HepG2 (cell line): ENCODE measurements at regions not wholly inside any gene's neighbourhood (a gene's known extent, or its start where the extent isn't known, plus 50 kb on each side); places are given as distances from the start of the nearest gene placed in this dataset.

Source experiments
- ATAC-seq: fragments of 200-7000 bp; cut with Tn5 transposase; 3 replicates; pipeline ENCODE4 v1.9.1; 2020; ENCODE audit warnings: mild to moderate bottlenecking, moderate library complexity
- BruUV-seq: library from RNA; stranded (reverse); fragments of 400-500 nt; replicated peaks from 2 replicates; lab custom pipeline; 2021; lab: Mats Ljungman, UMichigan
- CTCF ChIA-PET: fragments of 300-600 bp; formaldehyde crosslinking; extraction: SDS; loops from one replicate; lab custom pipeline; 2021; ENCODE audit warnings: low total read pairs, inconsistent platforms, low intra/inter-chr PET ratio; lab: Yijun Ruan, JAX
- POLR2A ChIA-PET: fragments of 350-600 bp; sonication (Branson Sonifier 250); formaldehyde crosslinking; loops from one replicate; lab custom pipeline; 2020; ENCODE audit warnings: antibody characterized with exemption, inconsistent platforms; lab: Yijun Ruan, JAX
- DNase-seq: peaks from one replicate; pipeline ENCODE4 v3.0.0-alpha.2; 2015; ENCODE audit warnings: low spot score
- FAIRE-seq: peaks from 3 replicates; lab custom pipeline; 2011; peaks lifted over from hg19 to GRCh38; lab: Jason Lieb, UNC
- H2AFZ ChIP-seq: one replicate; pipeline ENCODE4 v1.6.1; 2011; ENCODE audit warnings: low read length, inconsistent platforms
- H3K27ac ChIP-seq: fragments of 300-600 bp; 3 replicates; pipeline ENCODE4 v1.8.0; 2011; ENCODE audit warnings: mixed run types, mild to moderate bottlenecking, mixed read lengths, low read length, inconsistent platforms; ENCODE audit not compliant: insufficient read depth; ENCODE audit errors: extremely low read length
- H3K27me3 ChIP-seq, 2 experiments: fragments of 200-600 bp in 1 of 2; 2 replicates in 1 of 2; 3 replicates in 1 of 2; pipeline versions ENCODE4 v1.6.0 to v1.8.0; 2011; ENCODE audit warnings: low read length in 2 of 2, mild to moderate bottlenecking in 2 of 2, moderate library complexity in 2 of 2, inconsistent platforms in 1 of 2; ENCODE audit not compliant: insufficient read depth in 2 of 2, control insufficient read depth in 1 of 2
- H3K36me3 ChIP-seq, 2 experiments: fragments of 200-600 bp in 1 of 2; replicated peaks in 1 of 2; 2 replicates in 1 of 2; 3 replicates in 1 of 2; pipeline versions ENCODE4 v1.5.1 to v1.8.0; 2011; ENCODE audit warnings: low read length in 2 of 2, inconsistent platforms in 1 of 2; ENCODE audit not compliant: insufficient read depth in 2 of 2, control insufficient read depth in 1 of 2
- H3K4me1 ChIP-seq: 2 replicates; pipeline ENCODE4 v1.5.1; 2012; ENCODE audit warnings: low read length, inconsistent platforms; ENCODE audit not compliant: insufficient read depth
- H3K4me2 ChIP-seq: 2 replicates; pipeline ENCODE4 v1.6.0; 2011; ENCODE audit warnings: low read depth, low read length, inconsistent platforms
- H3K4me3 ChIP-seq, 3 experiments: fragments of 200-600 bp in 1 of 3; sonication (generic), shearing (Covaris generic) in 1 of 3; replicated peaks in 1 of 3; 2 replicates each; pipeline ENCODE4 v1.5.1; 2011 to 2016; ENCODE audit warnings: low read length in 3 of 3, inconsistent platforms in 2 of 3, low read depth in 2 of 3, mild to moderate bottlenecking in 2 of 3, control low read depth in 1 of 3, mixed read lengths in 1 of 3; ENCODE audit not compliant: insufficient read depth in 1 of 3
- H3K79me2 ChIP-seq: one replicate; pipeline ENCODE4 v1.6.1; 2011; ENCODE audit warnings: low read length, inconsistent platforms; ENCODE audit not compliant: insufficient read depth
- H3K9ac ChIP-seq: 2 replicates; pipeline ENCODE4 v1.6.0; 2011; ENCODE audit warnings: mild to moderate bottlenecking, low read depth, low read length, inconsistent platforms; ENCODE audit not compliant: insufficient read depth
- H3K9me3 ChIP-seq: 2 replicates; pipeline ENCODE4 v1.5.1; 2012; ENCODE audit warnings: mild to moderate bottlenecking, low read length
- H4K20me1 ChIP-seq: 2 replicates; pipeline ENCODE4 v1.6.0; 2011; ENCODE audit warnings: inconsistent platforms, mild to moderate bottlenecking, low read length, moderate library complexity; ENCODE audit not compliant: insufficient read depth
- ATRX ChIP-seq: sonication (generic); formaldehyde crosslinking; IDR thresholded peaks from 2 replicates; pipeline ENCODE4 v1.4.0; 2020; ENCODE audit warnings: missing genetic modification reagents, borderline replicate concordance
- BORCS8-MEF2B ChIP-seq: sonication (generic); formaldehyde crosslinking; IDR thresholded peaks from 2 replicates; pipeline ENCODE4 v1.8.0; 2022; ENCODE audit warnings: mild to moderate bottlenecking, missing genetic modification reagents
- MTA1 ChIP-seq: sonication (generic); formaldehyde crosslinking; IDR thresholded peaks from 2 replicates; pipeline ENCODE4 v1.4.0; 2020; ENCODE audit warnings: missing genetic modification reagents, mild to moderate bottlenecking, borderline replicate concordance
- RARA ChIP-seq: IDR thresholded peaks from 2 replicates; pipeline ENCODE4 v1.6.1; 2016; ENCODE audit warnings: missing genetic modification reagents, missing compliant biosample characterization
- SRSF1 ChIP-seq: fragments of 200-400 bp; formaldehyde crosslinking; optimal IDR thresholded peaks from 2 replicates; pipeline ENCODE3; 2017; ENCODE audit warnings: mild to moderate bottlenecking, low read depth, low read length, moderate library complexity
- ZBTB7B ChIP-seq: sonication (generic); formaldehyde crosslinking; IDR thresholded peaks from 2 replicates; pipeline ENCODE4 v1.4.0; 2020; ENCODE audit warnings: missing genetic modification reagents
- ZNF34 ChIP-seq: sonication (generic); formaldehyde crosslinking; IDR thresholded peaks from 2 replicates; pipeline ENCODE4 v1.4.0; 2020; ENCODE audit warnings: mild to moderate bottlenecking, missing genetic modification reagents, borderline replicate concordance
- ZNF543 ChIP-seq: sonication (generic); formaldehyde crosslinking; IDR thresholded peaks from 2 replicates; pipeline ENCODE4 v1.4.0; 2020; ENCODE audit warnings: mild to moderate bottlenecking, missing genetic modification reagents
- ZNF619 ChIP-seq: sonication (generic); formaldehyde crosslinking; IDR thresholded peaks from 2 replicates; pipeline ENCODE4 v1.4.0; 2020; ENCODE audit warnings: mild to moderate bottlenecking, missing genetic modification reagents
- in situ Hi-C: cut with HindIII; loops from 2 replicates; pipeline ENCODE4 v1.10.0; 2017; ENCODE audit warnings: low pct_unique_long_range_greater_than_20kb; ENCODE audit not compliant: extremely low pct_ligation_motif_present
- intact Hi-C: fragments of 100-400 bp; cut with micrococcal nuclease; formaldehyde crosslinking; loops from one replicate; pipeline ENCODE4 v1.10.0; 2022; ENCODE audit not compliant: unreplicated experiment
- TF ChIP-seq, protein P1 (sequence below): sonication (generic); formaldehyde crosslinking; IDR thresholded peaks from 2 replicates; pipeline ENCODE4 v1.4.0; 2020; ENCODE audit warnings: low read depth, missing genetic modification reagents
- TF ChIP-seq, protein P2 (sequence below): sonication (generic); formaldehyde crosslinking; IDR thresholded peaks from 2 replicates; pipeline ENCODE4 v1.8.0; 2022; ENCODE audit warnings: missing genetic modification reagents, low read depth, mild to moderate bottlenecking, borderline replicate concordance
- TF ChIP-seq, protein P3 (sequence below): sonication (generic); formaldehyde crosslinking; IDR thresholded peaks from 2 replicates; pipeline ENCODE4 v1.4.0; 2020; ENCODE audit warnings: missing genetic modification reagents; ENCODE audit errors: not compliant biosample characterization
- TF ChIP-seq, protein P4 (sequence below): IDR thresholded peaks from 2 replicates; pipeline ENCODE4 v1.6.1; 2018; ENCODE audit warnings: missing genetic modification reagents, mild to moderate bottlenecking, missing compliant biosample characterization
- TF ChIP-seq, protein P5 (sequence below): sonication (generic); formaldehyde crosslinking; IDR thresholded peaks from 2 replicates; pipeline ENCODE4 v1.5.0; 2020; ENCODE audit warnings: mild to moderate bottlenecking, missing genetic modification reagents, moderate library complexity

DNA sequence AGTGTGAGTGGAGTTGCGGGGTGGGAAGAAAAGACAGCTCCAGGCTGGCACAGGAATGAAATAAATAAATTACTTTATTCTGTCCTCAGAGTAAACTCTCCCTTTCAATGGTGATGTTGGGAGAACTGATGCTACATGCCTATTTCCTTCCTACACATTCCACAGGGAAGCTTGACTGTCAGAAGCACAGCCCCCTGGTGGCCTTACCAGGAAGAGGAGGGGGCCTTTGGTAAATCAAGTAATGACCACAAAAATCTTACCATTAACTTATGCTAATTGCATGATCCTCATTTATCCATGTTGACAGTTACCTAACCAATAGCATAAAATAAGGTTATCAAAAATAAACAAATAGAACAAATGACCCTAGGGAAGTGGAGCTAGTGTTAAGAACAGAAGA is 605.0 kb upstream of the PKN2 start (continued):
- TF ChIP-seq, protein P1, sequence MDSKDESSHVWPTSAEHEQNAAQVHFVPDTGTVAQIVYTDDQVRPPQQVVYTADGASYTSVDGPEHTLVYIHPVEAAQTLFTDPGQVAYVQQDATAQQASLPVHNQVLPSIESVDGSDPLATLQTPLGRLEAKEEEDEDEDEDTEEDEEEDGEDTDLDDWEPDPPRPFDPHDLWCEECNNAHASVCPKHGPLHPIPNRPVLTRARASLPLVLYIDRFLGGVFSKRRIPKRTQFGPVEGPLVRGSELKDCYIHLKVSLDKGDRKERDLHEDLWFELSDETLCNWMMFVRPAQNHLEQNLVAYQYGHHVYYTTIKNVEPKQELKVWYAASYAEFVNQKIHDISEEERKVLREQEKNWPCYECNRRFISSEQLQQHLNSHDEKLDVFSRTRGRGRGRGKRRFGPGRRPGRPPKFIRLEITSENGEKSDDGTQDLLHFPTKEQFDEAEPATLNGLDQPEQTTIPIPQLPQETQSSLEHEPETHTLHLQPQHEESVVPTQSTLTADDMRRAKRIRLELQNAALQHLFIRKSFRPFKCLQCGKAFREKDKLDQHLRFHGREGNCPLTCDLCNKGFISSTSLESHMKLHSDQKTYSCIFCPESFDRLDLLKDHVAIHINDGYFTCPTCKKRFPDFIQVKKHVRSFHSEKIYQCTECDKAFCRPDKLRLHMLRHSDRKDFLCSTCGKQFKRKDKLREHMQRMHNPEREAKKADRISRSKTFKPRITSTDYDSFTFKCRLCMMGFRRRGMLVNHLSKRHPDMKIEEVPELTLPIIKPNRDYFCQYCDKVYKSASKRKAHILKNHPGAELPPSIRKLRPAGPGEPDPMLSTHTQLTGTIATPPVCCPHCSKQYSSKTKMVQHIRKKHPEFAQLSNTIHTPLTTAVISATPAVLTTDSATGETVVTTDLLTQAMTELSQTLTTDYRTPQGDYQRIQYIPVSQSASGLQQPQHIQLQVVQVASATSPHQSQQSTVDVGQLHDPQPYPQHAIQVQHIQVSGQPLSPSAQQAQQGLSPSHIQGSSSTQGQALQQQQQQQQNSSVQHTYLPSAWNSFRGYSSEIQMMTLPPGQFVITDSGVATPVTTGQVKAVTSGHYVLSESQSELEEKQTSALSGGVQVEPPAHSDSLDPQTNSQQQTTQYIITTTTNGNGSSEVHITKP (CRISPR knock-in tag) = no peak
- TF ChIP-seq ZNF34 (CRISPR knock-in tag) (no peak), ATRX (CRISPR knock-in tag) (no peak)

DNA sequence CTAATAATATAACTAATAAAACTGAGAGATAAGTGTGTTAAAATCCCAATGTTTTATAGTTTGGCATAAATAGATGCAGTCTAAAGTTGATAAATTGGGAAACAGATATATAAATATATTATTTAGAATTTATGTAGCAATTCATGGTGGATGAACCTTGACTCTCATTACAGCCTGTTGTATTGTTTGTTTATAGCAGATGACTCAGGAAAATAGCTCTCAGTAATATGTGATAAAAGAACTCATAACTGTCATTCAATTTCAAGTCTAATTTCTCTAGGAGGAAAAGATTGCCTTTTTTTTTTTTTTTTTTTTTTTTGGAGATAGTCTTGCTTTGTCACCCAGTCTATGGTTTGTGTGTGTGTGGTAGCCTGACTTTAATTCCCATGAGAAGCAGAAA is 603.2 kb upstream of the PKN2 start:
- CTCF ChIA-PET = no interaction called here
- no peaks in the 10 kb centered on the region for H3K9me3 ChIP-seq
- TF ChIP-seq ZNF619 (CRISPR knock-in tag) (no peak), ZNF543 (CRISPR knock-in tag) (no peak), SRSF1 (no peak), RARA (CRISPR knock-in tag) (no peak), BORCS8-MEF2B (CRISPR knock-in tag) (no peak), MTA1 (no peak), ZBTB7B (CRISPR knock-in tag) (no peak)
- TF ChIP-seq, protein P2, sequence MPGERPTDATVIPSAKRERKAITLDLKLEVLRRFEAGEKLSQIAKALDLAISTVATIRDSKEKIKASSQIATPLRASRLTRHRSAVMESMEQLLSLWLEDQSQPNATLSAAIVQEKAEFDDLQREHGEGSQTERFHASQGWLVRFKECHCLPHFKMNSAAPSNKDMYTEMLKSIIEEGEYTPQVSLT (CRISPR knock-in tag) = no peak
- TF ChIP-seq, protein P3, sequence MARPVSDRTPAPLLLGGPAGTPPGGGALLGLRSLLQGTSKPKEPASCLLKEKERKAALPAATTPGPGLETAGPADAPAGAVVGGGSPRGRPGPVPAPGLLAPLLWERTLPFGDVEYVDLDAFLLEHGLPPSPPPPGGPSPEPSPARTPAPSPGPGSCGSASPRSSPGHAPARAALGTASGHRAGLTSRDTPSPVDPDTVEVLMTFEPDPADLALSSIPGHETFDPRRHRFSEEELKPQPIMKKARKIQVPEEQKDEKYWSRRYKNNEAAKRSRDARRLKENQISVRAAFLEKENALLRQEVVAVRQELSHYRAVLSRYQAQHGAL (CRISPR knock-in tag) = no peak
- TF ChIP-seq, protein P4, sequence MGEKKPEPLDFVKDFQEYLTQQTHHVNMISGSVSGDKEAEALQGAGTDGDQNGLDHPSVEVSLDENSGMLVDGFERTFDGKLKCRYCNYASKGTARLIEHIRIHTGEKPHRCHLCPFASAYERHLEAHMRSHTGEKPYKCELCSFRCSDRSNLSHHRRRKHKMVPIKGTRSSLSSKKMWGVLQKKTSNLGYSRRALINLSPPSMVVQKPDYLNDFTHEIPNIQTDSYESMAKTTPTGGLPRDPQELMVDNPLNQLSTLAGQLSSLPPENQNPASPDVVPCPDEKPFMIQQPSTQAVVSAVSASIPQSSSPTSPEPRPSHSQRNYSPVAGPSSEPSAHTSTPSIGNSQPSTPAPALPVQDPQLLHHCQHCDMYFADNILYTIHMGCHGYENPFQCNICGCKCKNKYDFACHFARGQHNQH (CRISPR knock-in tag) = no peak
- TF ChIP-seq, protein P5, sequence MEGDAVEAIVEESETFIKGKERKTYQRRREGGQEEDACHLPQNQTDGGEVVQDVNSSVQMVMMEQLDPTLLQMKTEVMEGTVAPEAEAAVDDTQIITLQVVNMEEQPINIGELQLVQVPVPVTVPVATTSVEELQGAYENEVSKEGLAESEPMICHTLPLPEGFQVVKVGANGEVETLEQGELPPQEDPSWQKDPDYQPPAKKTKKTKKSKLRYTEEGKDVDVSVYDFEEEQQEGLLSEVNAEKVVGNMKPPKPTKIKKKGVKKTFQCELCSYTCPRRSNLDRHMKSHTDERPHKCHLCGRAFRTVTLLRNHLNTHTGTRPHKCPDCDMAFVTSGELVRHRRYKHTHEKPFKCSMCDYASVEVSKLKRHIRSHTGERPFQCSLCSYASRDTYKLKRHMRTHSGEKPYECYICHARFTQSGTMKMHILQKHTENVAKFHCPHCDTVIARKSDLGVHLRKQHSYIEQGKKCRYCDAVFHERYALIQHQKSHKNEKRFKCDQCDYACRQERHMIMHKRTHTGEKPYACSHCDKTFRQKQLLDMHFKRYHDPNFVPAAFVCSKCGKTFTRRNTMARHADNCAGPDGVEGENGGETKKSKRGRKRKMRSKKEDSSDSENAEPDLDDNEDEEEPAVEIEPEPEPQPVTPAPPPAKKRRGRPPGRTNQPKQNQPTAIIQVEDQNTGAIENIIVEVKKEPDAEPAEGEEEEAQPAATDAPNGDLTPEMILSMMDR (CRISPR knock-in tag) = no peak
- TF ChIP-seq, all 625 proteins: peak for 0
- intact Hi-C loops = no loop called here
- no peaks in the 10 kb centered on the region; a peak in 1 of 5 replicates for H3K27me3 ChIP-seq
- no peak overlapping the region for H2AFZ ChIP-seq
- ATAC-seq (no peak), FAIRE-seq (no peak), DNase-seq (no peak)
- no TSS peak for BruUV-seq
- H3K4me2 ChIP-seq = no peak overlapping the region
- no peak overlapping the region for H3K4me3 ChIP-seq
- H3K36me3 ChIP-seq = no peaks in the 10 kb centered on the region
- H3K9ac ChIP-seq = no peak overlapping the region
- in situ Hi-C loops = no loop called here
- H4K20me1 ChIP-seq = no peaks in the 10 kb centered on the region
- no peaks in the 10 kb centered on the region for H3K79me2 ChIP-seq
- POLR2A ChIA-PET = interaction anchor here (0.6 kb wide), 1 partner anchor 657 kb away, joined by 3 read pairs; no protein-coding TSS in a partner anchor
- H3K4me1 ChIP-seq = no peaks in the 10 kb centered on the region
- H3K27ac ChIP-seq = no peak overlapping the region
